CD4-positive, alpha-beta T cell treated with Interleukin-1 beta for 1 hour (primary cell): ENCODE measurements at regions not wholly inside any gene's neighbourhood (a gene's known extent, or its start where the extent isn't known, plus 50 kb on each side); places are given as distances from the start of the nearest gene placed in this dataset.
"Not testable (repeated sequence)": the region's sequence is repeated elsewhere in the genome, so short reads cannot be mapped to it uniquely, and the experiment has no call there.

Experiments
- DNase-seq, 2 donors: peaks; one replicate each; pipeline ENCODE4 v3.0.0-alpha.2; 2020 to 2022

GRCh38 chr1:245019910-245020486, 134.8 kb upstream of the KIF26B start:
- no peak for DNase-seq

- no peak for DNase-seq
These were observed 138.1 kb upstream of the KIF26B start for GRCh38 chr1:245016700-245017099.

- DNase-seq: no peak
These were observed 139.8 kb upstream of the KIF26B start for GRCh38 chr1:245015031-245015430.

- DNase-seq: no peak
These were observed 140.3 kb upstream of the KIF26B start for GRCh38 chr1:245014247-245015029.

GRCh38 chr1:245010018-245010614, 144.7 kb upstream of the KIF26B start:
- no peak for DNase-seq

- DNase-seq: no peak
These were observed 144.4 kb upstream of the HNRNPU start for GRCh38 chr1:245008761-245009160.

GRCh38 chr1:245007852-245008251, 143.5 kb upstream of the HNRNPU start:
- no peak for DNase-seq

GRCh38 chr1:245003246-245003645, 138.9 kb upstream of the HNRNPU start:
- DNase-seq: no peak

- no peak for DNase-seq
These were observed 136.9 kb upstream of the HNRNPU start for GRCh38 chr1:245001252-245001651.

- no peak for DNase-seq
These were observed 136.5 kb upstream of the HNRNPU start for GRCh38 chr1:245000872-245001188.

GRCh38 chr1:244999644-245000043, 135.3 kb upstream of the HNRNPU start:
- not testable (repeated sequence) for DNase-seq

- DNase-seq: no peak
These were observed 134.5 kb upstream of the HNRNPU start for GRCh38 chr1:244998717-244999346.

GRCh38 chr1:244995602-244996400, 131.5 kb upstream of the HNRNPU start:
- no peak for DNase-seq

GRCh38 chr1:244992833-244993232, 128.5 kb upstream of the HNRNPU start:
- DNase-seq: no peak

GRCh38 chr1:244989813-244990212, 125.5 kb upstream of the HNRNPU start:
- DNase-seq: no peak

- no peak for DNase-seq
These were observed 124.2 kb upstream of the HNRNPU start for GRCh38 chr1:244988521-244988920.

- DNase-seq: no peak
These were observed 116.3 kb upstream of the HNRNPU start for GRCh38 chr1:244980605-244981004.

GRCh38 chr1:244974550-244974949, 110.2 kb upstream of the HNRNPU start:
- no peak for DNase-seq

GRCh38 chr1:244974106-244974505, 109.8 kb upstream of the HNRNPU start:
- no peak for DNase-seq

GRCh38 chr1:244971552-244972216, 107.3 kb upstream of the HNRNPU start:
- DNase-seq: no peak

- peak; percentile 93 to 95 for DNase-seq
These were observed 106.6 kb upstream of the HNRNPU start for GRCh38 chr1:244970744-244971551.
